Immature natural killer cell (primary cell): ENCODE measurements at regions not wholly inside any gene's neighbourhood (a gene's known extent, or its start where the extent isn't known, plus 50 kb on each side); places are given as distances from the start of the nearest gene placed in this dataset.
"Not testable (repeated sequence)": the region's sequence is repeated elsewhere in the genome, so short reads cannot be mapped to it uniquely, and the experiment has no call there.

Experiments
- DNase-seq, 3 donors: peaks; one replicate each; pipeline ENCODE4 v3.0.0; 2022; ENCODE audit warnings: mixed read lengths in 1 of 3
- H3K27ac Mint-ChIP-seq, 6 donors: one replicate each; pipeline ENCODE4 v1.8.0; 2020; ENCODE audit warnings: mixed read lengths in 6 of 6, mild to moderate bottlenecking in 5 of 6, inconsistent platforms in 4 of 6, moderate library complexity in 3 of 6
- H3K27me3 Mint-ChIP-seq, 3 donors: one replicate each; pipeline ENCODE4 v1.8.0; 2020 to 2021; ENCODE audit warnings: low read depth in 3 of 3, mild to moderate bottlenecking in 3 of 3, mixed read lengths in 3 of 3, moderate library complexity in 3 of 3, inconsistent platforms in 1 of 3
- H3K36me3 Mint-ChIP-seq, 3 donors: one replicate each; pipeline ENCODE4 v1.8.0; 2020; ENCODE audit warnings: mixed read lengths in 3 of 3, inconsistent platforms in 2 of 3, mild to moderate bottlenecking in 2 of 3
- H3K4me1 Mint-ChIP-seq, 2 donors: one replicate each; pipeline ENCODE4 v1.8.0; 2020; ENCODE audit warnings: inconsistent platforms in 2 of 2, mild to moderate bottlenecking in 2 of 2, mixed read lengths in 2 of 2, moderate library complexity in 1 of 2
- H3K4me3 Mint-ChIP-seq, 5 donors: one replicate each; pipeline ENCODE4 v1.8.0; 2020; ENCODE audit warnings: mild to moderate bottlenecking in 5 of 5, mixed read lengths in 5 of 5, inconsistent platforms in 3 of 5, moderate library complexity in 3 of 5
- H3K9me3 Mint-ChIP-seq, 6 donors: one replicate each; pipeline ENCODE4 v1.8.0; 2020; ENCODE audit warnings: mild to moderate bottlenecking in 6 of 6, mixed read lengths in 6 of 6, inconsistent platforms in 4 of 6, moderate library complexity in 3 of 6

GRCh38 chr2:133888107-133888506, 319.8 kb upstream of the NCKAP5 start:
- Mint-ChIP-seq H3K27ac (no peak overlapping the region), H3K9me3 (no peaks in the 10 kb centered on the region), H3K4me3 (no peak overlapping the region), H3K36me3 (no peaks in the 10 kb centered on the region), H3K27me3 (peaks cover 0 to 9% (median 7%) of the 10 kb centered on the region in 3 donors), H3K4me1 (no peaks in the 10 kb centered on the region)
- no peak for DNase-seq

DNA sequence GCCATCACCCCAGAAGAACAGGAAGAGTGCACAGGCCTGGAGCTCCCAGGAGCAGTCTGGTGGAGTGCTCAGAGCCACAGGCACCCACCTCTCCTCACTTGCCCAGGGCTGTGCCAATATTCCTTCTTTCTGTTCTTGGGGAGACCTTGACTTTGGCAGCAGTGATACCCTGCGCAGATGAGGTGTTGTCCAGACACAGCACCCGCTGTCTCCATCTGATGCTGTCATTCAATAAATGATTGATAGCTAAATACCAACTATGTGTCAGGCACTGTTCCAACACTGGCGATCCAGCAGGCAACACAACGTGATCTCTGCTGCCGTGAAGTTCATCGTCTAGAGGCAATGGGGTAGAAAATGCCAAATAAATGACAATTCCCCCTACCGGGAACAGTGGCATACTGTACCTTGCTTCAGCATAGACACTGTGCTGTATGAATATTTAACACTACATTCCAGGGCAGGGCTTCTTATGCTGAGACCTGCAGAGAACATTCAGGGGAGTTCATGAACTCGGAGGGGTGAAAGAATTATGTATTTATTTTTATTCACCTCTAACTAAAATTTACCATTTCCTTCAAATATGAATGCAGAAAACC, 320.5 kb upstream of the NCKAP5 start:
- Mint-ChIP-seq H3K27me3 (peaks cover 0 to 8% (median 7%) of the 10 kb centered on the region in 3 donors), H3K9me3 (no peaks in the 10 kb centered on the region), H3K36me3 (no peaks in the 10 kb centered on the region), H3K4me3 (no peak overlapping the region), H3K27ac (no peak overlapping the region), H3K4me1 (no peaks in the 10 kb centered on the region)
- no peak for DNase-seq

DNA sequence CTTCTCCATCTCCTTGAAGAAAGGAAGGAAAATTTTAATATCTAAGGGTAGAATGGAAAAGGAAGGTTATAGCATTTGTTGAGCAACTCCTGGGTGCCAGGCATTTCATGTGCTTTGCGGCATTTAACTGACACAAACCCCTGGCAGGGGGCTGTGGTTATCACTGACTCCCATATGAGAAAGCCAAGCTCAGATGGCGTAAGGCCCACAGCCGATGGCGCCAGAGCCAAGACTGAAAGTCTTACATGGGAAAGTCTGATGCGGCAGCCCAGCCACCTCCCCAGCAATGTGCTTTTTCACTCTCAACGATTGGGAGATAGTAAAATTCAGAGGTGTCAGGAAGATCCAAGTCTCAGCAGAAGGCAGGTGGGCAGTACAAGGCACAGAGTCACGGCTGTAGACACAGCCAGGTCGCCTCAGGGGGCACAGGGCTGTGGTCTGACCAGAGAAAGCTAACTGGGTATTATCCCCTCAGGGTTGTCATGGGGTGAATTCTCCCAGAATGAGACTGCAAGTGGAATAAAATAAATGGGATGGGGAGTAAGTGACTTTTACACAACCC, 324.2 kb upstream of the NCKAP5 start:
- peaks cover 0 to 2% (median 0%) of the 10 kb centered on the region in 6 donors for H3K9me3 Mint-ChIP-seq
- DNase-seq: no peak
- H3K4me3 Mint-ChIP-seq: no peak overlapping the region
- no peaks in the 10 kb centered on the region for H3K4me1 Mint-ChIP-seq
- no peak overlapping the region for H3K27ac Mint-ChIP-seq
- peaks cover 0 to 12% (median 2%) of the 10 kb centered on the region in 3 donors for H3K27me3 Mint-ChIP-seq
- H3K36me3 Mint-ChIP-seq: no peaks in the 10 kb centered on the region

DNA sequence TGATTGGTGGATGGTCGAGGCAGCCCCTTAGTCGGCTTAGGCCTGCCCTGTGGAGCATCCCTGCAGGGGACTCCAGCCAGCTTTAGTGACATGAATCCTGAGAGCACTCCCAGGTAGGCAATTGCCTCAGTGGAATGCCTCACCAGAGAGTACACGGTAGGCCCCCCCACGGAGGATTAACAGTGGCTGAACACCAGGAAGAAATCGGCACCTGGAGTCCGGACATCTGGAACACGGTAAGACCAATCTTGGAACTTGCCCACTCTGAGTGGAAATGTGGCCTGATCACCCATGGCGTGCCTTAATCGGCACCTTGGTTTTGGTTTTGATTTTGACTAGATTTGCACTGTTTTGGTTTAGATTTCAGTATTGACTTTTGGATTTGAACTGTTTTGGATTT, 326.2 kb upstream of the NCKAP5 start:
- Mint-ChIP-seq H3K27me3 (peaks cover 0 to 17% (median 2%) of the 10 kb centered on the region in 3 donors), H3K4me3 (no peak overlapping the region), H3K27ac (no peak overlapping the region), H3K36me3 (no peaks in the 10 kb centered on the region), H3K9me3 (peaks cover 0 to 2% (median 0%) of the 10 kb centered on the region in 6 donors), H3K4me1 (no peaks in the 10 kb centered on the region)
- no peak for DNase-seq

- H3K27me3 Mint-ChIP-seq: peaks cover 0 to 27% (median 5%) of the 10 kb centered on the region in 3 donors
- not testable (repeated sequence) for H3K9me3 Mint-ChIP-seq, H3K4me1 Mint-ChIP-seq, H3K36me3 Mint-ChIP-seq, DNase-seq, H3K27ac Mint-ChIP-seq, H3K4me3 Mint-ChIP-seq
Observed at GRCh38 chr2:133897838-133898237, 329.6 kb upstream of the NCKAP5 start.

- Mint-ChIP-seq H3K27me3 (peaks cover 0 to 16% (median 5%) of the 10 kb centered on the region in 3 donors), H3K4me3 (no peak overlapping the region), H3K4me1 (no peaks in the 10 kb centered on the region), H3K36me3 (no peaks in the 10 kb centered on the region), H3K9me3 (peaks cover 0 to under 1% (median 0%) of the 10 kb centered on the region in 6 donors), H3K27ac (no peak overlapping the region)
- DNase-seq: no peak
Observed at GRCh38 chr2:133900909-133901308, 332.6 kb upstream of the NCKAP5 start.

GRCh38 chr2:133906396-133906795, 338.1 kb upstream of the NCKAP5 start:
- peaks cover 0 to 6% (median under 1%) of the 10 kb centered on the region in 6 donors for H3K9me3 Mint-ChIP-seq
- H3K4me1 Mint-ChIP-seq: no peaks in the 10 kb centered on the region
- H3K27ac Mint-ChIP-seq: no peak overlapping the region
- no peak overlapping the region for H3K4me3 Mint-ChIP-seq
- peaks cover 0 to 3% (median 0%) of the 10 kb centered on the region in 3 donors for H3K36me3 Mint-ChIP-seq
- DNase-seq: no peak
- H3K27me3 Mint-ChIP-seq: peaks cover 0 to 3% (median 2%) of the 10 kb centered on the region in 3 donors

- H3K27ac Mint-ChIP-seq: no peak overlapping the region
- DNase-seq: no peak
- H3K27me3 Mint-ChIP-seq: peaks cover 0 to 3% (median 2%) of the 10 kb centered on the region in 3 donors
- peaks cover 0 to 3% (median 0%) of the 10 kb centered on the region in 3 donors for H3K36me3 Mint-ChIP-seq
- H3K9me3 Mint-ChIP-seq: peaks cover 0 to 6% (median under 1%) of the 10 kb centered on the region in 6 donors
- H3K4me3 Mint-ChIP-seq: no peak overlapping the region
- H3K4me1 Mint-ChIP-seq: no peaks in the 10 kb centered on the region
Observed at GRCh38 chr2:133906926-133907325, 338.7 kb upstream of the NCKAP5 start.

- H3K36me3 Mint-ChIP-seq: peaks cover 0 to 3% (median 0%) of the 10 kb centered on the region in 3 donors
- peaks cover 0 to 3% (median 0%) of the 10 kb centered on the region in 3 donors for H3K27me3 Mint-ChIP-seq
- H3K4me3 Mint-ChIP-seq: no peak overlapping the region
- no peaks in the 10 kb centered on the region for H3K4me1 Mint-ChIP-seq
- peaks cover 0 to 6% (median under 1%) of the 10 kb centered on the region in 6 donors for H3K9me3 Mint-ChIP-seq
- no peak overlapping the region for H3K27ac Mint-ChIP-seq
- no peak for DNase-seq
Observed at GRCh38 chr2:133908171-133908570, 339.9 kb upstream of the NCKAP5 start.

GRCh38 chr2:133918141-133918540, 335.7 kb upstream of the MGAT5 start:
- no peaks in the 10 kb centered on the region for H3K9me3 Mint-ChIP-seq
- H3K4me1 Mint-ChIP-seq: no peaks in the 10 kb centered on the region
- DNase-seq: no peak
- no peak overlapping the region for H3K4me3 Mint-ChIP-seq
- H3K27me3 Mint-ChIP-seq: peaks cover 2 to 4% (median 3%) of the 10 kb centered on the region in 3 donors
- no peak overlapping the region for H3K27ac Mint-ChIP-seq
- no peaks in the 10 kb centered on the region for H3K36me3 Mint-ChIP-seq

GRCh38 chr2:133919285-133919684, 334.6 kb upstream of the MGAT5 start:
- no peaks in the 10 kb centered on the region for H3K9me3 Mint-ChIP-seq
- H3K4me3 Mint-ChIP-seq: no peak overlapping the region
- H3K27ac Mint-ChIP-seq: no peak overlapping the region
- no peaks in the 10 kb centered on the region for H3K36me3 Mint-ChIP-seq
- H3K27me3 Mint-ChIP-seq: peaks cover 2 to 6% (median 4%) of the 10 kb centered on the region in 3 donors
- no peaks in the 10 kb centered on the region for H3K4me1 Mint-ChIP-seq
- DNase-seq: no peak

GRCh38 chr2:133927894-133928293, 326.0 kb upstream of the MGAT5 start:
- Mint-ChIP-seq H3K27me3 (peaks cover 0 to 10% (median 0%) of the 10 kb centered on the region in 3 donors), H3K36me3 (no peaks in the 10 kb centered on the region), H3K4me3 (no peak overlapping the region), H3K4me1 (no peaks in the 10 kb centered on the region), H3K9me3 (no peaks in the 10 kb centered on the region), H3K27ac (no peak overlapping the region)
- DNase-seq: no peak

DNA sequence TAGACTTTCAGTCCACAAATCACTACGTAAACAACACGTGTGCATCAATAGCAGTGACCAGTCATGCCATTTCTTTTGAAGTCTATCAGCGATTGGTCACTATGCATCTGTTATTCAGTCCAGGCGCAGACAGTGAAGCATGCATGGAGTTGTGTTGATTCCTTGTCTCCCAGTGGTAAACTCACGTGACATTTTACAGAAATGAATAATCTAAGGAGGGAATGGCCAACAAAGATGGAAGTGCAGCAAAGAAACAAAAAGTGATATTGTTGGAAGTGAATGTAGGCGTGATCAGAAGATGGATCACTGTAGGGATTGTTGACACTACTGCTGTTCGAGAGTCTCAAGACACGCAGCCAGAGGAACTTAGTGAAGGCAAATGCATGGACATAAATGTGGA, 317.8 kb upstream of the MGAT5 start:
- no peak for DNase-seq
- Mint-ChIP-seq H3K9me3 (no peaks in the 10 kb centered on the region), H3K36me3 (no peaks in the 10 kb centered on the region), H3K27me3 (peaks cover 0 to 8% (median 3%) of the 10 kb centered on the region in 3 donors), H3K4me3 (no peak overlapping the region), H3K4me1 (no peaks in the 10 kb centered on the region), H3K27ac (no peak overlapping the region)

- Mint-ChIP-seq H3K27ac (no peak overlapping the region), H3K4me1 (no peaks in the 10 kb centered on the region), H3K36me3 (no peaks in the 10 kb centered on the region), H3K4me3 (no peak overlapping the region), H3K9me3 (no peaks in the 10 kb centered on the region), H3K27me3 (peaks cover 0 to 8% (median 3%) of the 10 kb centered on the region in 3 donors)
- no peak for DNase-seq
Observed at GRCh38 chr2:133936601-133937000, 317.3 kb upstream of the MGAT5 start.

DNA sequence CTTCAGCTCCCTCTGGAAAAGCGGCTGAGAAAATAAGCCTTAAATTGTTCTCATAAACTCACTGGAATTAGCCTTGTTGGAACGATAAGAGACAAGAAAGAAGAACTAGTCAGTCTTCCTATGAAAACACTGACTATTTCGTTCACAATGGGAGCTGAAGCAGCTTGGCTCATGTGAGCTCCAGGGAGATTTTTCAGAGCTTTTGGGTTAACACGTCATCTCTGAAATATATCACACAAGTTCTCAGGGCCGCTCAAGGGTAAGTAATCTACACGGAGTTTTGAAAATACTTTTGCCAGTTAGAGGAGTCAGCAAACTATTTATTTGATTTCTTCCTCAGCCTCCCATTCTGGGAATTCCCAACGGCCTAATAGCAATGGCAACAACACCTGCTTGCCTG, 316.2 kb upstream of the MGAT5 start:
- no peaks in the 10 kb centered on the region for H3K36me3 Mint-ChIP-seq
- DNase-seq: no peak

More for the DNA sequence above, 316.2 kb upstream of the MGAT5 start:
- Mint-ChIP-seq H3K4me3 (no peak overlapping the region), H3K27me3 (peaks cover 0 to 9% (median 3%) of the 10 kb centered on the region in 3 donors), H3K9me3 (no peaks in the 10 kb centered on the region), H3K27ac (no peak overlapping the region), H3K4me1 (no peaks in the 10 kb centered on the region)
